Muscle of leg (tissue), 3 donors: ENCODE measurements at regions not wholly inside any gene's neighbourhood (a gene's known extent, or its start where the extent isn't known, plus 50 kb on each side); places are given as distances from the start of the nearest gene placed in this dataset.
"Not testable (repeated sequence)": the region's sequence is repeated elsewhere in the genome, so short reads cannot be mapped to it uniquely, and the experiment has no call there.

Experiments
- DNase-seq: peaks from one replicate; pipeline ENCODE4 v3.0.0; 2013
- H3K27ac ChIP-seq: one replicate; pipeline ENCODE4 v1.5.1; 2013; ENCODE audit warnings: mild to moderate bottlenecking, low read length, control low read depth
- H3K27me3 ChIP-seq: one replicate; pipeline ENCODE4 v1.6.1; 2013; ENCODE audit warnings: low read length; ENCODE audit not compliant: control insufficient read depth, insufficient read depth
- H3K36me3 ChIP-seq: one replicate; pipeline ENCODE4 v1.6.1; 2013; ENCODE audit warnings: low read length; ENCODE audit not compliant: control insufficient read depth, insufficient read depth
- H3K4me1 ChIP-seq: one replicate; pipeline ENCODE4 v1.6.1; 2013; ENCODE audit warnings: low read length; ENCODE audit not compliant: control insufficient read depth, insufficient read depth
- H3K4me3 ChIP-seq: one replicate; pipeline ENCODE4 v1.5.1; 2013; ENCODE audit warnings: low read length, control low read depth
- H3K9me3 ChIP-seq: replicated peaks from 2 replicates; pipeline ENCODE4 v1.6.1; 2013; ENCODE audit warnings: low read depth, low read length; ENCODE audit not compliant: control insufficient read depth
- WGBS: methylation state at CpG from one replicate; pipeline ENCODE4 v1.1.5; 2013; ENCODE audit warnings: missing lambda C conversion rate; ENCODE audit not compliant: insufficient coverage; 5-methylcytosine and 5-hydroxymethylcytosine counted together

DNA sequence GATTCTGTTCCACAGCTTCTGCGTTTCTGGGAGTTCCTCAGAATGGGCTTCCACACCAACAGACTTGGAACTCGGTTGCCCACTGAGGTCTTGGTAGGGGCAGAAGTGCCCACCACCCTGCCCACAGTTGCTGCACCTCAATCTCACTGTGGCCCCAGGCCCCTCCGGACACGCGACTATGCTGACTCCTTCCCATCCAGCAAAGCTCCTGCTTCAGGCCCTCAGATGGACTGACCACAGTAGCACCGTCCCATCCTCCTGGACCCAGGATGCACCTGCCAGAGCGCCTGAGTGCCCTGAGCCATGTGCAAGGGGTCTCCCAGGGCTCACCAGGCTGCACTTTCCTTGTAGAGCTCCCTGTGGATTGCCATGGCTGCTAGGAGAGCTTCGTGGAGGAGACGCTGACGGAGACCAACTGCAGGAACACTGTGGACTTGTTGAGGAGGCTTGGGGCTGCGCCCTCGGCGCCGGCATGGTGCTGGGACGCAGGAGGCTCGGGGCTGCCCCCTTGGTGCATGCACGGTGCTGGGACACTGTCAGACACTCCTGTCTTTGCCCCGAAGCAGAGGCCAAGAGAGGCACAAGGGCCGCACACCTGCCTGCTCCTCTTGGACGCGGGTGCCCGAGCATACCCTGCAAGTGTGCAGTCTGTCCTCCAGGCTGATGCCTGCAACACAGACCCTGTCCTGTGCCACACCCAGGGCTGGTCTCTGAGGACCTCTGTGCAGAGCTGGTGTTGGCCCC lies 201.3 kb downstream of the LIPI start:
- not testable (repeated sequence) for H3K4me1 ChIP-seq, H3K36me3 ChIP-seq, H3K4me3 ChIP-seq, DNase-seq, H3K9me3 ChIP-seq, H3K27ac ChIP-seq, H3K27me3 ChIP-seq
- WGBS, result 86% methylated on average over 17 of the region's 22 CpGs

DNA sequence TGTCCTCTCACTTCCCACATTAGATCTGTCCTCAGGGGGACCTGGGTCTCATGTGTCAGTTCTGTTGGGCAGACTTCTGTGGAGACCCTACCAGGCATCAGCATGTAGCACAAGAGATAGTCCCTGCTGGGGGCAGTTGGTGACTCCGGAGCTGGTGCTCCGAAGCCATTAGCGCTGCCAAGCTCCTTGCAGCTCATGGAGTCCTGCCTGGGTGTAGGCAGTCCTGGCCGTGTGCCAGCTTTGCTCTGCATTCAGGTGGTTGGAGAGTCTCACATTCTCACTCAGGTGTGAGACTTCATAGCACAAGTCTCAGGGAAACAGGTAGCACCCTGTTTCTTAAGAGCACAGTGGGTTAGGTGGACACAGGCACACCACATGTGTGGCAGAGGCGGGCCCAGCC lies 202.3 kb downstream of the LIPI start:
- H3K9me3 ChIP-seq, DNase-seq, H3K27me3 ChIP-seq, H3K4me1 ChIP-seq, H3K27ac ChIP-seq, H3K36me3 ChIP-seq, H3K4me3 ChIP-seq: not testable (repeated sequence)
- no CpG with 5 or more reads among the region's 5 CpGs for WGBS

DNA sequence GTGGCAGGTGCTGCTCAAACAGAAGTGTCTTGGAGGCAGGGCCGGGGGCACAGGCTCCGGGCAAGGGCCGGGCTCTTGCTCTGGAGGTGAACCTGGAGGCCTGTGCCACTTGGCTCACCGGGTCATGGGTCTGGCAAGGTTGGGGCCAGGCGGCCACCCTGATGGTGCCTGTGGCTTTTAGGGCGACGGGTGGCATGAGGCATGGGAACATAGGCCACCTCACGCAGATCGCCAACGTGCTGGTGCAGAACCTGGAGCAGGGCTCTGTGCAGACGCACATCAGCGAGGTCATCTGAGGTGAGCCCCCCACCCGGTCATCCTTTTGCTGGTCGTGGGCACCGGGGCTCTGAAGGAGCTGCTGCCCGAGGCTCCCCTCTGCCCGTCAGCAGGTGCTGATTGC lies 202.7 kb downstream of the LIPI start:
- 93% methylated on average over 11 of the region's 17 CpGs for WGBS
- H3K27ac ChIP-seq, DNase-seq, H3K36me3 ChIP-seq, H3K4me3 ChIP-seq, H3K9me3 ChIP-seq, H3K4me1 ChIP-seq, H3K27me3 ChIP-seq: not testable (repeated sequence)

DNA sequence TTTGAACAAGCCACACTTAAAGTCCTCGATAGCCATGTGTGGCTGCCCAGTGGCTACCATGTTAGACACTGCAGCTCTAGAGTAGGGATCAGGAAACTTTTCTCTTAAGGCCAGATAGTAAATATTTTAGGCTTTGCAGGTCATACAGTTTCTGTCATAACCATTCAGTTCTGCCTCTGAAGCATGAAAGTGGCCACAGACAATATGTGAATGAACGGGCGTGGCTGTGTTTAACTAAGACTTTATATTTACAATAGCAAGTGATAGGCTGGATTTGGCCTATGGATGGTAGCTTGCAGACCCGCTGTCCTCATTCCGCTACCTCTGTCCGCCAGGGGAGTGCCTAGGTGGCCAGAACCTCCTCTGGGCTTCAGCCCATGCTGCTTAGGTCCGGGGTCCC lies 204.6 kb downstream of the LIPI start:
- H3K27me3 ChIP-seq, result not testable (repeated sequence)

DNA sequence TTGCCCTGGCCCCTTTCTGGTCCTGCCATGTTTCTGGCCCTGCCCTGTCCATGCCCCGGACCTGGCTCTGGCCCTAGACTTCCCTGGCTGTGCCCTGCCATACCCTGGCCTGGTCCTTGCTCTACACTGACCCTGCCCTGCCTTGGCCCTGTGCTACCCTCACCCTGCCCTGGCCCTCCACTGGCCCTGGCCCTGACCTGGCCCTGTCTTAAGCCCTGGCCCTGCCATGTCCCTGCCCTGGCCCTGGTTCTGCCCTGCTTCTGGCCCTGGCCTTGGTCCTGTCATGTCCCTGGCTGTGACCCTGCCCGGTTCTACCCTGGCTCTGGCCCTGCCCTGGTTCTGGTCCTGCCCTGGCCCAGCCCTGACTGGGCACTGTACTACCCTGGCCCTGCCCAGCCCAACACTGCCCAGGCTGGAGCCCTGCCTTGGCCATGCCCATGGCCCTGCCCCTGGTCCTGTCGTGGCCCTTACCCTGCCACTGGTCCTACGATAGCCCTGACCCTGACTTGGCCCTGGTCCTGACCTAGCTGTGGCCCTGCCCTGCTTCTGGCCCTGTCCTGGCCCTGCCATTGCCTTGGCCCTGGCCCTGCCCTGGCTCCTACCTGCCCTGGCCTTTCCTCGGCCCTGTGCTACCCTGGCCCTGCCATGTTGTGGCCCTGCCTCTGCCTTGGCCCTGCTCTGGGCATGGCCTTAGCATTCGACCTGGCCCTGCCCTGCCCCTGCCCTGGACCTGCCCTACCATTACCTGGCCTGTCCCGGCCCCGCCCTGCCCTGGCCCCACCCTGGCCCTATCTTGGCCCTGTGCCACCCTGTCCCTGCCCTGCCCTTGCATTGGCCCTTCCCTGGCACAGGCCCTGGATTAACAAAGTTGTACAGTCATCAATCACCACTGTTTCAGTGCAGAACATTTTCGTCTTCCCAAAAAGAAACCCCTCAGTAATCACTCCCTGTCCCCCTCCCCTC lies 223.5 kb downstream of the LIPI start:
- H3K27ac ChIP-seq, H3K4me3 ChIP-seq, H3K27me3 ChIP-seq, H3K36me3 ChIP-seq, DNase-seq, H3K9me3 ChIP-seq, H3K4me1 ChIP-seq: not testable (repeated sequence)
- 71% methylated on average over 7 of the region's 9 CpGs for WGBS

More for the DNA sequence above, 204.6 kb downstream of the LIPI start:
- DNase-seq, H3K4me1 ChIP-seq, H3K4me3 ChIP-seq, H3K36me3 ChIP-seq, H3K9me3 ChIP-seq, H3K27ac ChIP-seq: not testable (repeated sequence)
- no CpG with 5 or more reads among the region's 7 CpGs for WGBS

DNA sequence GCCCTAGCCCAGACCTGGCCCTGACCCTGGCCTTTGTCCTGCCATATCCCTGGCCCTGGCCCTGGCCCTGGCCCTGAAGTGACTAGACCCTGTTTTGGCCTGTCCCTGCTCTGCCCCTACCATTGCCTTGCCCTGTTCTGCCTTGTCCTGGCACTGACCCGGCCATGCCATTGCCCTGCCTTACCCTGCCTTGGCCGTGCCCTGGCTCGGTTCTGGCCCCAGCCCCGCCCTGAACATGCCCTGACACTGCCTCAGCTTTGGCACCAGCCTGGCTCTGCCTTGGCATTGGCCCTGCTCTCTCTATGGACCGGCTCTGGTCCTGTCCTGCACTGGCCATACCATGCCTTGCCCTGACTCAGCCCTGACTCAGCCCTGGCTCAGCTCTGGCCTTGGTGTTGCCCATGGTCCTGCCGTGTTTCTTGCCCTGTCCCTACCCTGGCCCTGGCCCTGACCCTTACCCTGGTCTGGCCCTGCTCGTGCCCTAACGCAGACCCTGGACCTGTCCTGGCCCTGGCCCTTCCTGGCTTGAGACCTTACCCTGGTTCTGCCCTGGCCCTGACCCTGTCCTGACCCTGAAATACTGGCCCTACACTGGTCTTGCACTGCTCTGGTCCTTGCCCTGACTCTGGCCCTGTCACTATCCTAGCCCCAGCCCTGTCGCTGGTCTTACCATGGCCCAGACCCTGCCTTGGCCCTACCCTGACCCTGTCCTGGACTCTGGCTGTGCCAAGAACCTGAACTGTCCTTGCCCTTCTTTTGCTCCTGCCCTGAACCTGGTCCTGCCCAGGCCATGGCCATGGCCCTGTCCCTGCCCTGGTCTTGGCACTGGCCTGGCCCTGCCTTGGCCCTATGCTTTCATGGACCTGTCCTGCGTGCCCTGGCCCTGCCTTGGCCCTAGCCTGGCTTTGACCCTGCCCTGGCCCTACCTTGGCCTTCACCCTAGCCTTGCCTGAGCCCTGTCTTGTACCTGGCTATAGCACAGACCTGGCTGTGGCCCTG lies 224.6 kb downstream of the LIPI start:
- H3K27ac ChIP-seq, DNase-seq: not testable (repeated sequence)
- 83% methylated on average over 10 of the region's 10 CpGs for WGBS

DNA sequence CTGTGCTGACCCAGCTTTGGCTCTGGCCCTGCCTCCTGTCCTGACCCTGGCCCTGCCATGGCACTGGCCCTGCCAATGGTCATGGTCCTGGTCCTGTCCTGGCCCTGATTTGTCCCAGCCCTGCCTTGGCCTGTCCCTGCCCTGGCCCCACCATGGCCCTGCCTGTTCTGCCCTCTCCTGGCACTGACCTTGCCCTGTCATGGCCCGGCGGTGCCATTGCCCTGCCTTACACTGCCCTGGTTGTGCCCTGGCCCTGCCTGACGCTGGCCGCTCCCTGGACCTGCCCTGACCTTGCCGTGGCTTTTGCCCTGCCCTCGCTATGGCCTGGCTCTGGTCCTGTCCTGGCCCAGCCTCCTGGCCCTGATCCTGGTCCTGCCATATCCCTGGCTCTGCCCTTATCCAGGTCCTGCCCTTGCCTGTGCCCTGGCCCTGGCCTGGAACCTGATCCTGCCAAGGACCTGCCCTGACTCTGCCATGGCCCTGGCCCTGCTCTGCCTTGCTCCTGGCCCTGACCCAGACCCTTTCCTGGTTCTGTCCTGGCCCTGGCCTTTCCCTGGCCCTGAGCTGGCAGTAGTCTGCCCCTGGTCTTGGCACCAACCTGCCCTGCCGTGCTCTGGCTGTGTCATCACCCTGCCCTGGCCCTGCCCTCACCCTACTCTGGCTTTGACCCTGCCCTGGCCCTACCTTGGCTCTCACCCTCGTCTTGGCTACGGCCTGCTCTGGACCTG lies 225.5 kb downstream of the LIPI start:
- not testable (repeated sequence) for DNase-seq
- 77% methylated on average over 6 of the region's 9 CpGs for WGBS

More for the DNA sequence above, 224.6 kb downstream of the LIPI start:
- not testable (repeated sequence) for H3K4me1 ChIP-seq, H3K36me3 ChIP-seq, H3K9me3 ChIP-seq, H3K4me3 ChIP-seq, H3K27me3 ChIP-seq

DNA sequence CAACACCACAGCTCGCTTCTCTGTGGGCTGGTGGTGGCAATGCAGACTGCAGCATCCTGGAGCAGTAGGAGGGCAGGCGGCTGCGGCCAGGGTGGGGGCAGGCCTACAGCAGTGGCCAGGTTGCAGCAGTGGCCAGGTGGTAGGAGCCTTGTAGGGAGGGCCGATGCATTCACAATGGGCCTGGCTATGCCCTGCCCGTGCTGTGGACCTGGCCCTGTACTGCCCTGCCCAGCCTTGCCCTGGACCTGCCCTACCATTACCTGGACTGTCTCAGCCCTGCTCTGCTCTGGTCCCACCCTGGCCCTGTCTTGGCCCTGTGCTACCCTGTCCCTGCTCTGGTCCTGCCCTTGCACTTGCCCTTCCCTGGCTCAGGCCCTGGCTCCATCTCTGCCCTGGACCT lies 226.0 kb downstream of the LIPI start:
- WGBS, result 90% methylated on average over 5 of the region's 5 CpGs
- not testable (repeated sequence) for H3K27me3 ChIP-seq, H3K9me3 ChIP-seq, H3K27ac ChIP-seq, DNase-seq, H3K4me3 ChIP-seq, H3K36me3 ChIP-seq, H3K4me1 ChIP-seq

More for the DNA sequence above, 225.5 kb downstream of the LIPI start:
- H3K27me3 ChIP-seq, H3K4me3 ChIP-seq, H3K9me3 ChIP-seq, H3K36me3 ChIP-seq, H3K27ac ChIP-seq, H3K4me1 ChIP-seq: not testable (repeated sequence)

DNA sequence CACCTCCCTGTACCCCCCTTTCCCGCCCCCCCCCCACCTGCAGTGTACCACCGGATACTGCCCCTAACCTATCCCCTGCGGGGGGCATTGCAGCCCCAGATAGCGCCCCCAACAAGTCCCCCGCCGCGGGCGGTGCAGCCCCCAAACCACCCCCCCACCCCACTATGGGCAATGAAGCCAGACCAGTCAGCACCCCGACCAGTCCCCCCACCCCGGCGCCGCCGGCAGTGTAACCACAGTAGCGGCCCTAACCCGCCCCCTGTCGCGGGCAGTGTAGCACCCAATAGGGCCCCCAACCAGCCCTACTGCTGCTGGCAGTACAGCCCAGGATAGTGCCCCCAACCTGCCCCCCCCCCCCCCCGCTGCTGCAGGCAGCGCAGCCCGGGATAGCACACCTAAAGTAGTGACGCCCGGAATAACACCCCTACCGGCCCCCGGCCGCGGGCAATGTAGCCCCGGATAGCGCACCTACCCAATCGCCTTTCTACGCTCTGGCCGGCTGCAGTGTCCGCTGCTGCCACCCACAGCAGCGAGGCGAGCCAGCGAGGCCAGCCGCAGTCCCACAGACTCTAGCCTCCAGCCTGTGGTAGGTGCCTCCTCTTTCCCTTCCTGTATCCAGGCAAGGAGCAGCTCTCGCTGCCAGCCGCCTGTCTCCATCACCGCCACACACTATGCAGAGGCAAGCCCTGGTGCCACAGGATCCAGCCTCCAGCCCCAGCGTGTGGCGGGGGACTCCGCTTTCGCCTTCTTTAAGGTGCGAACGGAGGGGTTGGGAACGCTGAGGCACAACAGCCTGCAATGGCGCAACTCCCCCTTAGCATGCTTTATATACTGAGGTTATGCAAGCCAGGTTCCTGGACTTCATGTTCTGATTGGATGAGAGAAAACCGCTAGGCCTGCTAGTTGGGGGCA lies 229.3 kb downstream of the LIPI start:
- not testable (repeated sequence) for H3K9me3 ChIP-seq, H3K36me3 ChIP-seq, H3K4me1 ChIP-seq, DNase-seq, H3K27me3 ChIP-seq, H3K4me3 ChIP-seq, H3K27ac ChIP-seq
- 93% methylated on average over 8 of the region's 48 CpGs for WGBS
